ENCODE measurements at regions not wholly inside any gene's neighbourhood (a gene's known extent, or its start where the extent isn't known, plus 50 kb on each side); places are given as distances from the start of the nearest gene placed in this dataset.
A peak's percentile ranks its signal among the peaks of the same experiment; 100 is the strongest.

GRCh38 chr9:79131246-79131774 lies 440.5 kb upstream of the TLE4 start:
- Histone ChIP-seq H3K27me3 (replicated peaks; ENCODE audit: control insufficient read depth, insufficient read depth, low read length) (peaks cover 6% of the 10 kb centered on the region), H3K4me3 (ENCODE audit: low read length) (no peak overlapping the region), H3K36me3 (ENCODE audit: control insufficient read depth, insufficient read depth, low read length, severe bottlenecking) (no peaks in the 10 kb centered on the region), H3K9ac (ENCODE audit: low read length) (no peak overlapping the region), H3K4me1 (ENCODE audit: control insufficient read depth, insufficient read depth, low read length) (no peaks in the 10 kb centered on the region), H3K9me3 (ENCODE audit: control insufficient read depth, low read length) (no peaks in the 10 kb centered on the region)
- DNase-seq (ENCODE audit: low read depth): no peak

- Histone ChIP-seq H3K4me1 (ENCODE audit: control insufficient read depth, insufficient read depth, low read length) (no peaks in the 10 kb centered on the region), H3K27me3 (replicated peaks; ENCODE audit: control insufficient read depth, insufficient read depth, low read length) (peaks cover 6% of the 10 kb centered on the region), H3K4me3 (ENCODE audit: low read length) (no peak overlapping the region), H3K36me3 (ENCODE audit: control insufficient read depth, insufficient read depth, low read length, severe bottlenecking) (no peaks in the 10 kb centered on the region), H3K9ac (ENCODE audit: low read length) (no peak overlapping the region), H3K9me3 (ENCODE audit: control insufficient read depth, low read length) (no peaks in the 10 kb centered on the region)
- no peak for DNase-seq (ENCODE audit: low read depth)
Measured at GRCh38 chr9:79131824-79132377, 439.9 kb upstream of the TLE4 start.

- peaks cover 6% of the 10 kb centered on the region for H3K27me3 ChIP-seq (replicated peaks; ENCODE audit: control insufficient read depth, insufficient read depth, low read length)
- H3K4me1 ChIP-seq (ENCODE audit: control insufficient read depth, insufficient read depth, low read length): no peaks in the 10 kb centered on the region
- no peaks in the 10 kb centered on the region for H3K9me3 ChIP-seq (ENCODE audit: control insufficient read depth, low read length)
- no peaks in the 10 kb centered on the region for H3K36me3 ChIP-seq (ENCODE audit: control insufficient read depth, insufficient read depth, low read length, severe bottlenecking)
- no peak overlapping the region for H3K9ac ChIP-seq (ENCODE audit: low read length)
- H3K4me3 ChIP-seq (ENCODE audit: low read length): no peak overlapping the region
- DNase-seq (ENCODE audit: low read depth): no peak
Measured at GRCh38 chr9:79134654-79135053, 437.1 kb upstream of the TLE4 start.

GRCh38 chr9:79135681-79136415 lies 435.9 kb upstream of the TLE4 start:
- Histone ChIP-seq H3K4me3 (ENCODE audit: low read length) (no peak overlapping the region), H3K4me1 (ENCODE audit: control insufficient read depth, insufficient read depth, low read length) (no peaks in the 10 kb centered on the region), H3K27me3 (replicated peaks; ENCODE audit: control insufficient read depth, insufficient read depth, low read length) (peaks cover 6% of the 10 kb centered on the region), H3K9ac (ENCODE audit: low read length) (no peak overlapping the region), H3K9me3 (ENCODE audit: control insufficient read depth, low read length) (no peaks in the 10 kb centered on the region), H3K36me3 (ENCODE audit: control insufficient read depth, insufficient read depth, low read length, severe bottlenecking) (no peaks in the 10 kb centered on the region)
- no peak for DNase-seq (ENCODE audit: low read depth)

- H3K9ac ChIP-seq (ENCODE audit: low read length): no peak overlapping the region
Measured at GRCh38 chr9:79140751-79141150, 431.0 kb upstream of the TLE4 start.

GRCh38 chr9:79143211-79143610 lies 428.6 kb upstream of the TLE4 start:
- Histone ChIP-seq H3K36me3 (ENCODE audit: control insufficient read depth, insufficient read depth, low read length, severe bottlenecking) (no peaks in the 10 kb centered on the region), H3K9me3 (ENCODE audit: control insufficient read depth, low read length) (no peaks in the 10 kb centered on the region), H3K4me3 (ENCODE audit: low read length) (no peak overlapping the region), H3K27me3 (replicated peaks; ENCODE audit: control insufficient read depth, insufficient read depth, low read length) (no peaks in the 10 kb centered on the region), H3K9ac (ENCODE audit: low read length) (no peak overlapping the region), H3K4me1 (ENCODE audit: control insufficient read depth, insufficient read depth, low read length) (no peaks in the 10 kb centered on the region)
- no peak for DNase-seq (ENCODE audit: low read depth)

More at GRCh38 chr9:79140751-79141150, 431.0 kb upstream of the TLE4 start:
- no peaks in the 10 kb centered on the region for H3K9me3 ChIP-seq (ENCODE audit: control insufficient read depth, low read length)
- H3K4me1 ChIP-seq (ENCODE audit: control insufficient read depth, insufficient read depth, low read length): no peaks in the 10 kb centered on the region
- no peak for DNase-seq (ENCODE audit: low read depth)
- H3K36me3 ChIP-seq (ENCODE audit: control insufficient read depth, insufficient read depth, low read length, severe bottlenecking): no peaks in the 10 kb centered on the region
- no peak overlapping the region for H3K4me3 ChIP-seq (ENCODE audit: low read length)
- no peaks in the 10 kb centered on the region for H3K27me3 ChIP-seq (replicated peaks; ENCODE audit: control insufficient read depth, insufficient read depth, low read length)

- Histone ChIP-seq H3K36me3 (ENCODE audit: control insufficient read depth, insufficient read depth, low read length, severe bottlenecking) (no peaks in the 10 kb centered on the region), H3K4me3 (ENCODE audit: low read length) (no peak overlapping the region), H3K27me3 (replicated peaks; ENCODE audit: control insufficient read depth, insufficient read depth, low read length) (no peaks in the 10 kb centered on the region), H3K9me3 (ENCODE audit: control insufficient read depth, low read length) (no peaks in the 10 kb centered on the region), H3K9ac (ENCODE audit: low read length) (no peak overlapping the region), H3K4me1 (ENCODE audit: control insufficient read depth, insufficient read depth, low read length) (no peaks in the 10 kb centered on the region)
- DNase-seq (ENCODE audit: low read depth): no peak
Measured at GRCh38 chr9:79145442-79145841, 426.3 kb upstream of the TLE4 start.

GRCh38 chr9:79149585-79149984 lies 422.2 kb upstream of the TLE4 start:
- Histone ChIP-seq H3K4me1 (ENCODE audit: control insufficient read depth, insufficient read depth, low read length) (no peaks in the 10 kb centered on the region), H3K4me3 (ENCODE audit: low read length) (no peak overlapping the region), H3K27me3 (replicated peaks; ENCODE audit: control insufficient read depth, insufficient read depth, low read length) (no peaks in the 10 kb centered on the region), H3K9me3 (ENCODE audit: control insufficient read depth, low read length) (no peaks in the 10 kb centered on the region), H3K36me3 (ENCODE audit: control insufficient read depth, insufficient read depth, low read length, severe bottlenecking) (no peaks in the 10 kb centered on the region), H3K9ac (ENCODE audit: low read length) (no peak overlapping the region)
- no peak for DNase-seq (ENCODE audit: low read depth)

GRCh38 chr9:79151791-79152190 lies 420.0 kb upstream of the TLE4 start:
- Histone ChIP-seq H3K27me3 (replicated peaks; ENCODE audit: control insufficient read depth, insufficient read depth, low read length) (no peaks in the 10 kb centered on the region), H3K9ac (ENCODE audit: low read length) (no peak overlapping the region), H3K36me3 (ENCODE audit: control insufficient read depth, insufficient read depth, low read length, severe bottlenecking) (no peaks in the 10 kb centered on the region), H3K4me1 (ENCODE audit: control insufficient read depth, insufficient read depth, low read length) (no peaks in the 10 kb centered on the region), H3K9me3 (ENCODE audit: control insufficient read depth, low read length) (no peaks in the 10 kb centered on the region), H3K4me3 (ENCODE audit: low read length) (no peak overlapping the region)
- DNase-seq (ENCODE audit: low read depth): no peak

- DNase-seq (ENCODE audit: low read depth): no peak
- Histone ChIP-seq H3K36me3 (ENCODE audit: control insufficient read depth, insufficient read depth, low read length, severe bottlenecking) (no peaks in the 10 kb centered on the region), H3K9ac (ENCODE audit: low read length) (no peak overlapping the region), H3K4me1 (ENCODE audit: control insufficient read depth, insufficient read depth, low read length) (no peaks in the 10 kb centered on the region), H3K9me3 (ENCODE audit: control insufficient read depth, low read length) (no peaks in the 10 kb centered on the region), H3K27me3 (replicated peaks; ENCODE audit: control insufficient read depth, insufficient read depth, low read length) (no peaks in the 10 kb centered on the region), H3K4me3 (ENCODE audit: low read length) (no peak overlapping the region)
Measured at GRCh38 chr9:79152306-79152705, 419.5 kb upstream of the TLE4 start.

GRCh38 chr9:79154806-79155205 lies 417.0 kb upstream of the TLE4 start:
- no peaks in the 10 kb centered on the region for H3K4me1 ChIP-seq (ENCODE audit: control insufficient read depth, insufficient read depth, low read length)
- H3K27me3 ChIP-seq (replicated peaks; ENCODE audit: control insufficient read depth, insufficient read depth, low read length): no peaks in the 10 kb centered on the region
- H3K9ac ChIP-seq (ENCODE audit: low read length): no peak overlapping the region
- H3K4me3 ChIP-seq (ENCODE audit: low read length): no peak overlapping the region
- no peaks in the 10 kb centered on the region for H3K36me3 ChIP-seq (ENCODE audit: control insufficient read depth, insufficient read depth, low read length, severe bottlenecking)
- peak; percentile 34 for DNase-seq (ENCODE audit: low read depth)
- H3K9me3 ChIP-seq (ENCODE audit: control insufficient read depth, low read length): no peaks in the 10 kb centered on the region

All from adipocyte (in vitro differentiated cells).